Thyroid gland (tissue), 4 donors: ENCODE measurements at regions not wholly inside any gene's neighbourhood (a gene's known extent, or its start where the extent isn't known, plus 50 kb on each side); places are given as distances from the start of the nearest gene placed in this dataset.

Experiments
- DNase-seq, 2 donors: peaks; one replicate each; pipeline ENCODE4 v3.0.0-alpha.2; 2019
- H3K27ac ChIP-seq, 3 donors: fragments of 200-600 bp; sonication (generic); 1 replicate in 2 of 3; 2 replicates in 1 of 3; pipeline ENCODE4 v1.5.1; 2016 to 2019; ENCODE audit warnings: mild to moderate bottlenecking in 1 of 3, moderate library complexity in 1 of 3
- H3K27me3 ChIP-seq: fragments of 200-600 bp; sonication (generic); one replicate; pipeline ENCODE4 v1.5.1; 2019
- H3K36me3 ChIP-seq, 2 donors: fragments of 200-600 bp; sonication (generic); one replicate each; pipeline ENCODE4 v1.5.1; 2016 to 2019
- H3K4me1 ChIP-seq, 2 donors: fragments of 200-600 bp; sonication (generic); one replicate each; pipeline ENCODE4 v1.5.1; 2017 to 2019
- H3K4me3 ChIP-seq, 3 donors: fragments of 200-600 bp; sonication (generic); replicated peaks in 1 of 3; 1 replicate in 2 of 3; 2 replicates in 1 of 3; pipeline ENCODE4 v1.5.1; 2016; ENCODE audit warnings: mild to moderate bottlenecking in 1 of 3
- H3K9me3 ChIP-seq: fragments of 200-600 bp; sonication (generic); one replicate; pipeline ENCODE4 v1.5.1; 2017
- POLR2A ChIP-seq, 2 donors: fragments of 450-650 bp; IDR thresholded peaks; one replicate each; pipeline ENCODE4 v1.6.1; 2017; ENCODE audit warnings: antibody characterized with exemption in 2 of 2, mild to moderate bottlenecking in 2 of 2, moderate library complexity in 1 of 2
- WGBS, 2 donors: methylation state at CpG; one replicate each; pipeline ENCODE4 v1.1.5; 2017; 5-methylcytosine and 5-hydroxymethylcytosine counted together
- intact Hi-C: fragments of 100-400 bp; cut with DNase I; formaldehyde crosslinking; loops from one replicate; pipeline ENCODE4 v1.15.1; 2023
- TF ChIP-seq, protein P1 (sequence below), 6 experiments: fragments of 200-600 bp in 3 of 6; fragments of 450-650 bp in 3 of 6; sonication (generic) in 3 of 6; IDR thresholded peaks; one replicate each; pipeline ENCODE4 v1.5.1; 2016 to 2019; ENCODE audit warnings: antibody characterized with exemption in 6 of 6, mild to moderate bottlenecking in 2 of 6, inconsistent platforms in 1 of 6, moderate library complexity in 1 of 6

- no peak for TF ChIP-seq POLR2A (IDR thresholded peaks at IDR 0.05)
- TF ChIP-seq, protein P1, sequence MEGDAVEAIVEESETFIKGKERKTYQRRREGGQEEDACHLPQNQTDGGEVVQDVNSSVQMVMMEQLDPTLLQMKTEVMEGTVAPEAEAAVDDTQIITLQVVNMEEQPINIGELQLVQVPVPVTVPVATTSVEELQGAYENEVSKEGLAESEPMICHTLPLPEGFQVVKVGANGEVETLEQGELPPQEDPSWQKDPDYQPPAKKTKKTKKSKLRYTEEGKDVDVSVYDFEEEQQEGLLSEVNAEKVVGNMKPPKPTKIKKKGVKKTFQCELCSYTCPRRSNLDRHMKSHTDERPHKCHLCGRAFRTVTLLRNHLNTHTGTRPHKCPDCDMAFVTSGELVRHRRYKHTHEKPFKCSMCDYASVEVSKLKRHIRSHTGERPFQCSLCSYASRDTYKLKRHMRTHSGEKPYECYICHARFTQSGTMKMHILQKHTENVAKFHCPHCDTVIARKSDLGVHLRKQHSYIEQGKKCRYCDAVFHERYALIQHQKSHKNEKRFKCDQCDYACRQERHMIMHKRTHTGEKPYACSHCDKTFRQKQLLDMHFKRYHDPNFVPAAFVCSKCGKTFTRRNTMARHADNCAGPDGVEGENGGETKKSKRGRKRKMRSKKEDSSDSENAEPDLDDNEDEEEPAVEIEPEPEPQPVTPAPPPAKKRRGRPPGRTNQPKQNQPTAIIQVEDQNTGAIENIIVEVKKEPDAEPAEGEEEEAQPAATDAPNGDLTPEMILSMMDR (IDR thresholded peaks at IDR 0.05): no peak
- Histone ChIP-seq H3K27ac (no peak overlapping the region), H3K4me3 (no peak overlapping the region), H3K27me3 (no peaks in the 10 kb centered on the region), H3K36me3 (no peaks in the 10 kb centered on the region), H3K9me3 (no peaks in the 10 kb centered on the region), H3K4me1 (no peaks in the 10 kb centered on the region)
- WGBS, 2 donors: 87 to 95% methylated on average over 1 of the region's 1 CpG
- intact Hi-C loops: no loop called here
- no peak for DNase-seq
Observed at GRCh38 chr6:40727271-40727670, 140.1 kb upstream of the LRFN2 start.

GRCh38 chr6:40726853-40727252 lies 139.7 kb upstream of the LRFN2 start:
- TF ChIP-seq POLR2A (IDR thresholded peaks at IDR 0.05): no peak
- TF ChIP-seq, protein P1 (IDR thresholded peaks at IDR 0.05): no peak
- 93% methylated on average over 5 of the region's 5 CpGs for WGBS, 2 donors
- Histone ChIP-seq H3K27ac (no peak overlapping the region), H3K36me3 (no peaks in the 10 kb centered on the region), H3K27me3 (no peaks in the 10 kb centered on the region), H3K4me1 (no peaks in the 10 kb centered on the region), H3K9me3 (no peaks in the 10 kb centered on the region), H3K4me3 (no peak overlapping the region)
- intact Hi-C loops: no loop called here
- DNase-seq: no peak

DNA sequence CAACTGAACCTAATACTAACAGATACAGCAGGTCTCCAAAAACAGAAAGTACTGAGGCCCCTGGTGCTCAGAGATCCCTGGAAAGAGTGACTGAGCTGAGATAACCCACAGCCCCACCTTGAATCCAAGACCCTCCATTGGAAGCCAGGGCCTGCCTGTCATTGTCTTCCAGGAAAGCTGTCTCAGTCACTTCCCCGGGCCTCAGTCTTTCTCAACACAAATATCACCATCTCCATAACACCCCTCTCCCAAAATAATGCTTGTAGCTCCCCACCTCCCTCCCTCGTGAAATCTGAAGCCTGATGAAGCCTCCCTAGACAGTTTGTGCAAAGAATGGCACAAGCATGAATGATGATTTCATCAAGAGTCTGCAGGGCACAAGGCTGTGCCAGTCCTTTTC lies 138.2 kb upstream of the LRFN2 start:
- no peak overlapping the region for H3K4me3 ChIP-seq
- 83 to 93% methylated on average over 2 of the region's 2 CpGs for WGBS, 2 donors
- no peak for TF ChIP-seq POLR2A (IDR thresholded peaks at IDR 0.05)
- TF ChIP-seq, protein P1 (IDR thresholded peaks at IDR 0.05): no peak
- intact Hi-C loops: no loop called here
- H3K27ac ChIP-seq: no peak overlapping the region
- H3K27me3 ChIP-seq: no peaks in the 10 kb centered on the region
- no peaks in the 10 kb centered on the region for H3K36me3 ChIP-seq
- no peaks in the 10 kb centered on the region for H3K4me1 ChIP-seq
- DNase-seq: no peak
- no peaks in the 10 kb centered on the region for H3K9me3 ChIP-seq

GRCh38 chr6:40724886-40725285 lies 137.7 kb upstream of the LRFN2 start:
- no peak for DNase-seq
- Histone ChIP-seq H3K27me3 (no peaks in the 10 kb centered on the region), H3K4me1 (peaks cover 0 to 3% of the 10 kb centered on the region in 2 donors), H3K36me3 (no peaks in the 10 kb centered on the region), H3K27ac (no peak overlapping the region), H3K9me3 (no peaks in the 10 kb centered on the region), H3K4me3 (no peak overlapping the region)
- no peak for TF ChIP-seq POLR2A (IDR thresholded peaks at IDR 0.05)
- TF ChIP-seq, protein P1 (IDR thresholded peaks at IDR 0.05): no peak
- intact Hi-C loops: no loop called here
- WGBS, 2 donors: 83 to 85% methylated on average over 3 of the region's 3 CpGs

DNA sequence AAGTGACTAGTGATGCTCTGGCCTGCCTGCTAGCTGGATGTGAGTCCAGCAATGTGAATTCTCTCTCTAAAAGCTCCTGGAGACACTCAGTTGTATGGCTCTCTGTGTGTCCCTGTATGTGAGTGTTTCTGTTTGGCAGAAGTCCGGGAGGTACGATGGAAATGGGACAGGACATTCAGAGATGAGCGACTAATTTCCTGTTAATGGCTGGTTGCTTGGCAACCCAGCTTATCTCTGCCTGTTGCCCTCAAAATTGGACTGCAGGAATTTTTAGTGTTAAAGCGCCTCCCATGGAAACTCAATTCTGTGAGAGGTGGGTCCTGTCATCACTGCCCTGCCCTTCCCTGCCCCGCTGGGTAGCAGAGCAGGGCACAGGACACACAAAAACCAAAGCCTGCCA lies 136.8 kb upstream of the LRFN2 start:
- no peaks in the 10 kb centered on the region for H3K9me3 ChIP-seq
- no peak for DNase-seq
- TF ChIP-seq, protein P1 (IDR thresholded peaks at IDR 0.05): no peak
- TF ChIP-seq POLR2A (IDR thresholded peaks at IDR 0.05): no peak
- H3K4me3 ChIP-seq: no peak overlapping the region
- H3K36me3 ChIP-seq: no peaks in the 10 kb centered on the region
- H3K27ac ChIP-seq: no peak overlapping the region
- peaks cover 0 to 5% of the 10 kb centered on the region in 2 donors for H3K4me1 ChIP-seq
- WGBS, 2 donors: 72% methylated on average over 5 of the region's 5 CpGs
- intact Hi-C loops: no loop called here
- H3K27me3 ChIP-seq: no peaks in the 10 kb centered on the region
